Sigmoid colon (tissue), 6 donors: ENCODE measurements at regions not wholly inside any gene's neighbourhood (a gene's known extent, or its start where the extent isn't known, plus 50 kb on each side); places are given as distances from the start of the nearest gene placed in this dataset.

Source experiments
- DNase-seq: peaks from one replicate; pipeline ENCODE4 v3.0.0-alpha.2; 2019
- H3K27ac ChIP-seq, 4 donors: fragments of 200-600 bp; sonication (generic); one replicate each; pipeline ENCODE4 v1.5.1; 2016 to 2019; ENCODE audit warnings: mild to moderate bottlenecking in 1 of 4
- H3K27me3 ChIP-seq, 3 donors: fragments of 200-600 bp; sonication (generic); one replicate each; pipeline ENCODE4 v1.5.1; 2019; ENCODE audit warnings: mild to moderate bottlenecking in 1 of 3
- H3K36me3 ChIP-seq, 4 donors: fragments of 200-600 bp; sonication (generic); one replicate each; pipeline ENCODE4 v1.5.1; 2016 to 2019
- H3K4me1 ChIP-seq, 4 donors: fragments of 200-600 bp; sonication (generic); one replicate each; pipeline ENCODE4 v1.5.1; 2017 to 2019
- H3K4me3 ChIP-seq, 4 donors: fragments of 200-600 bp; sonication (generic); one replicate each; pipeline ENCODE4 v1.5.1; 2017 to 2019; ENCODE audit warnings: mild to moderate bottlenecking in 2 of 4, moderate library complexity in 1 of 4
- H3K9me3 ChIP-seq, 4 donors: fragments of 200-600 bp in 3 of 4; sonication (generic) in 3 of 4; one replicate each; pipeline versions ENCODE4 v1.5.1 to v1.6.1; 2013 to 2019
- CTCF ChIP-seq, 4 experiments: fragments of 450-650 bp in 3 of 4; fragments of 200-600 bp in 1 of 4; IDR thresholded peaks; one replicate each; pipeline ENCODE4 v1.5.1; 2016 to 2019; ENCODE audit warnings: antibody characterized with exemption in 4 of 4, mild to moderate bottlenecking in 3 of 4, moderate library complexity in 2 of 4
- EP300 ChIP-seq, 4 donors: sonication (generic); formaldehyde crosslinking; IDR thresholded peaks; one replicate each; pipeline ENCODE4 v1.6.1; 2017; ENCODE audit warnings: antibody characterized with exemption in 4 of 4
- POLR2A ChIP-seq, 2 donors: fragments of 450-650 bp; IDR thresholded peaks; one replicate each; pipeline ENCODE4 v1.6.1; 2016; ENCODE audit warnings: antibody characterized with exemption in 2 of 2, mild to moderate bottlenecking in 2 of 2, moderate library complexity in 2 of 2
- POLR2AphosphoS5 ChIP-seq, 4 donors: sonication (generic); formaldehyde crosslinking; IDR thresholded peaks; one replicate each; pipeline ENCODE4 v1.6.1; 2017; ENCODE audit warnings: antibody characterized with exemption in 4 of 4
- WGBS, 2 donors: extraction: QIAGEN DNeasy Blood & Tissue Kit; methylation state at CpG; one replicate each; pipeline ENCODE4 v1.1.7; 2013; 5-methylcytosine and 5-hydroxymethylcytosine counted together
- intact Hi-C: fragments of 100-400 bp; cut with DNase I; formaldehyde crosslinking; loops from one replicate; pipeline ENCODE4 v1.15.1; 2023
- donor health status: healthy with polysubstance abuse.
- donor health status: healthy.

DNA sequence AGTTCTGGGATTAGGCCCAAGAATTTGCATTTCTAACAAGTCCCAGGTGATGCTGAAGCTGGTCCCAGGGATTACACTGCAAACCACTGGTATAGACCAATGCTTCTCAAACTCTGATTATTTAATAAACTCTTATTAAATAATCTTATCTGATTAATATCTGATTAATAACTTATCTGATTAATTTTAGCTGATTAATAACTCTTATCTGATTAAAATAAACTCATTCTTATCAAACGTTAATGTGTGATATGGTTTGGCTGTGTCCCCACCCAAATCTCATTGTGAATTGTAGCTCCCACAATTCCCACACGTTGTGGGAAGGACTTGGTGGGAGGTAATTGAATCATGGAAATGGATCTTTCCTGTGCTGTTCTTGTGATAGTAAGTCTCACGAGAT, 78.6 kb upstream of the TANC2 start:
- TF ChIP-seq EP300 (IDR thresholded peaks at IDR 0.05), result no peak
- no peak for TF ChIP-seq POLR2AphosphoS5 (IDR thresholded peaks at IDR 0.05)
- TF ChIP-seq CTCF (IDR thresholded peaks at IDR 0.05), result no peak
- no peak for TF ChIP-seq POLR2A (IDR thresholded peaks at IDR 0.05)
- H3K36me3 ChIP-seq, result no peaks in the 10 kb centered on the region
- intact Hi-C loops, result no loop called here
- H3K27me3 ChIP-seq, result no peaks in the 10 kb centered on the region
- no peak overlapping the region for H3K27ac ChIP-seq
- H3K4me1 ChIP-seq, result peaks cover 0 to 3% (median under 1%) of the 10 kb centered on the region in 4 donors
- no peak overlapping the region for H3K4me3 ChIP-seq
- DNase-seq, result no peak
- WGBS, 2 donors, result 73 to 85% methylated on average over 3 of the region's 3 CpGs
- H3K9me3 ChIP-seq, result no peaks in the 10 kb centered on the region

DNA sequence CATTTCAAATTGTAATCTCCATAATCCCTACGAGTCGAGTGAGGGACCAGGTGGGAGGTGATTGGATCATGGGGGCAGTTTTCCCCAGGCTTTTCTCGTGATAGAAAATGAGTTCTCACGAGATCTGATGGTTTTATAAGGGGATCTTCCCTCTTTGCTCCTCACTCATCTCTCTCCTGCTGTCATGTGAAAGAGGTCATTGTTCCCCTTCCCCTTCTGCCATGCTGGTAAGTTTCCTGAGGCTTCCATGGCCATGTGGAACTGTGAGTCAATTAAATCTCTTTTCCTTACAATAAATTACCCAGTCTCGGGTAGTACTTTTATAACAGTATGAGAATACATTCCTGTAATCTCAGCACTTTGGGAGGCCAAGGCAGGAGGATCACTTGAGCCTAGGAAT, 76.7 kb upstream of the MARCHF10 start:
- no peak for DNase-seq
- WGBS, 2 donors, result 77 to 88% methylated on average over 5 of the region's 5 CpGs
- intact Hi-C loops, result no loop called here
- no peaks in the 10 kb centered on the region for H3K27me3 ChIP-seq
- H3K4me1 ChIP-seq, result no peaks in the 10 kb centered on the region
- no peak overlapping the region for H3K4me3 ChIP-seq
- H3K36me3 ChIP-seq, result no peaks in the 10 kb centered on the region
- no peaks in the 10 kb centered on the region for H3K9me3 ChIP-seq
- H3K27ac ChIP-seq, result no peak overlapping the region
- no peak for TF ChIP-seq EP300 (IDR thresholded peaks at IDR 0.05)

- WGBS, 2 donors, result 46 to 68% methylated on average over 4 of the region's 4 CpGs
- no peak overlapping the region for H3K4me3 ChIP-seq
- no peaks in the 10 kb centered on the region for H3K4me1 ChIP-seq
- no peak for DNase-seq
- no peaks in the 10 kb centered on the region for H3K9me3 ChIP-seq
- H3K36me3 ChIP-seq, result no peaks in the 10 kb centered on the region
- intact Hi-C loops, result no loop called here
- H3K27ac ChIP-seq, result no peak overlapping the region
- TF ChIP-seq POLR2A (IDR thresholded peaks at IDR 0.05) (no peak), CTCF (IDR thresholded peaks at IDR 0.05) (no peak), POLR2AphosphoS5 (IDR thresholded peaks at IDR 0.05) (no peak), EP300 (IDR thresholded peaks at IDR 0.05) (no peak)
- no peaks in the 10 kb centered on the region for H3K27me3 ChIP-seq
These were observed 74.8 kb upstream of the MARCHF10 start for GRCh38 chr17:62882878-62883277.

DNA sequence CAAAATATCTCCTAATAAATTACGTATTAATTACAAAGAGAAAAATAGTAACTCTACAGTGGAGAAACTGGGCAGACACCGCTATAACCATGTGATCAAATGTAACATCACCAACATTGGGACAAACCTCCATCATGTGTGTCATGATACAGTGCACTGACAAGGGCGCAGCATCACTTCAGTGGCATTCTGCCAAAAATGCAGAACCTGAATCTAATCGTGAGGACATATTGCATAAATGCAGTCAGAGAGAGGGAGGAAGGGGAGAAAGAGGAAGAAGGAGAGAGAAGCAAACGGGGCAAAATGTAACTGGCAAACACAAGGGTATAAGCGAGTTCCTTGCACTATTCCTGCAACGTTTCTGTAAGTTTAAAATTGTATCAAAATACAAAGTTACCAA, 74.2 kb upstream of the MARCHF10 start:
- no peak for DNase-seq
- H3K36me3 ChIP-seq, result no peaks in the 10 kb centered on the region
- intact Hi-C loops, result no loop called here
- no peak overlapping the region for H3K27ac ChIP-seq
- peaks cover 0 to under 1% (median 0%) of the 10 kb centered on the region in 4 donors for H3K4me1 ChIP-seq
- H3K9me3 ChIP-seq, result no peaks in the 10 kb centered on the region
- H3K27me3 ChIP-seq, result no peaks in the 10 kb centered on the region
- TF ChIP-seq EP300 (IDR thresholded peaks at IDR 0.05) (no peak), POLR2AphosphoS5 (IDR thresholded peaks at IDR 0.05) (no peak), POLR2A (IDR thresholded peaks at IDR 0.05) (no peak), CTCF (IDR thresholded peaks at IDR 0.05) (no peak)
- H3K4me3 ChIP-seq, result no peak overlapping the region
- 59 to 69% methylated on average over 7 of the region's 7 CpGs for WGBS, 2 donors

GRCh38 chr17:62880120-62880519, 72.0 kb upstream of the MARCHF10 start:
- DNase-seq, result no peak
- Histone ChIP-seq H3K4me1 (peaks cover 0 to 5% (median 2%) of the 10 kb centered on the region in 4 donors), H3K4me3 (no peak overlapping the region), H3K36me3 (no peaks in the 10 kb centered on the region), H3K27ac (no peak overlapping the region), H3K9me3 (no peaks in the 10 kb centered on the region), H3K27me3 (no peaks in the 10 kb centered on the region)
- no peak for TF ChIP-seq POLR2AphosphoS5 (IDR thresholded peaks at IDR 0.05)
- TF ChIP-seq CTCF (IDR thresholded peaks at IDR 0.05), result no peak
- TF ChIP-seq EP300 (IDR thresholded peaks at IDR 0.05), result no peak
- no peak for TF ChIP-seq POLR2A (IDR thresholded peaks at IDR 0.05)
- intact Hi-C loops, result no loop called here
